Coronary artery (tissue), 2 donors: ENCODE measurements at regions not wholly inside any gene's neighbourhood (a gene's known extent, or its start where the extent isn't known, plus 50 kb on each side); places are given as distances from the start of the nearest gene placed in this dataset.

Source experiments
- DNase-seq: peaks from one replicate; pipeline ENCODE4 v3.0.0-alpha.2; 2017; ENCODE audit warnings: low spot score
- H3K27ac ChIP-seq, 2 donors: fragments of 200-600 bp; sonication (generic); one replicate each; pipeline ENCODE4 v1.5.1; 2016 to 2019
- H3K4me3 ChIP-seq: fragments of 200-600 bp; sonication (generic); 2 replicates; pipeline ENCODE4 v1.5.1; 2016; ENCODE audit warnings: mild to moderate bottlenecking, moderate library complexity
- CTCF ChIP-seq: fragments of 200-600 bp; sonication (generic); IDR thresholded peaks from one replicate; pipeline ENCODE4 v1.5.1; 2019; ENCODE audit warnings: antibody characterized with exemption

GRCh38 chr3:141426404-141427034 lies 58.2 kb downstream of the ZBTB38 start:
- DNase-seq = no peak
- Histone ChIP-seq H3K4me3 (peak overlapping the region; percentile 15), H3K27ac (peak overlapping the region; percentile 58 to 74)
- TF ChIP-seq CTCF = no peak

GRCh38 chr3:141427764-141428163 lies 59.1 kb upstream of the RASA2 start:
- no peak for DNase-seq
- H3K27ac ChIP-seq = peak overlapping the region; percentile 58 to 75
- no peak for TF ChIP-seq CTCF
- H3K4me3 ChIP-seq = no peak overlapping the region

- no peak for TF ChIP-seq CTCF
- DNase-seq = no peak
- Histone ChIP-seq H3K27ac (peak overlapping the region in 1 of 2 donors; percentile 57), H3K4me3 (no peak overlapping the region)
These were observed 57.3 kb upstream of the RASA2 start for GRCh38 chr3:141429371-141430035.

- H3K27ac ChIP-seq = peak overlapping the region; percentile 49 to 57
- no peak overlapping the region for H3K4me3 ChIP-seq
- no peak for DNase-seq
These were observed 56.5 kb upstream of the RASA2 start for GRCh38 chr3:141430316-141430715.

GRCh38 chr3:141431411-141432378 lies 55.1 kb upstream of the RASA2 start:
- H3K4me3 ChIP-seq = peak overlapping the region; percentile 17
- no peak for DNase-seq
- peak overlapping the region; percentile 66 to 82 for H3K27ac ChIP-seq
- TF ChIP-seq CTCF = no peak

More at GRCh38 chr3:141430316-141430715, 56.5 kb upstream of the RASA2 start:
- TF ChIP-seq CTCF = no peak

- Histone ChIP-seq H3K4me3 (peak overlapping the region; percentile 29), H3K27ac (peak overlapping the region; percentile 66 to 82)
- no peak for TF ChIP-seq CTCF
- DNase-seq = no peak
These were observed 53.9 kb upstream of the RASA2 start for GRCh38 chr3:141432904-141433303.
